Mesenchymal stem cell (in vitro differentiated cells and primary cell): ENCODE measurements at regions not wholly inside any gene's neighbourhood (a gene's known extent, or its start where the extent isn't known, plus 50 kb on each side); places are given as distances from the start of the nearest gene placed in this dataset.
A peak's percentile ranks its signal among the peaks of the same experiment; 100 is the strongest.

Source experiments
- DNase-seq: peaks from one replicate; pipeline ENCODE4 v3.0.0-alpha.2; 2013
- H2AFZ ChIP-seq: one replicate; pipeline ENCODE4 v1.6.1; 2013; ENCODE audit warnings: low read depth, mild to moderate bottlenecking, control low read depth, inconsistent platforms, low read length, moderate library complexity
- H2AK5ac ChIP-seq: 2 replicates; pipeline ENCODE4 v1.6.1; 2013; ENCODE audit warnings: low read length, moderate library complexity, mild to moderate bottlenecking, inconsistent platforms; ENCODE audit not compliant: severe bottlenecking
- H2BK120ac ChIP-seq: one replicate; pipeline ENCODE4 v1.6.1; 2013; ENCODE audit warnings: low read depth, mild to moderate bottlenecking, inconsistent platforms, low read length, moderate library complexity
- H2BK12ac ChIP-seq, 2 experiments: one replicate each; pipeline ENCODE4 v1.6.1; 2013; ENCODE audit warnings: inconsistent platforms in 2 of 2, low read length in 2 of 2, mild to moderate bottlenecking in 2 of 2, moderate library complexity in 2 of 2, control low read depth in 1 of 2
- H2BK15ac ChIP-seq: one replicate; pipeline ENCODE4 v1.6.1; 2013; ENCODE audit warnings: mild to moderate bottlenecking, low read depth, inconsistent platforms; ENCODE audit not compliant: poor library complexity, severe bottlenecking
- H2BK5ac ChIP-seq: 2 replicates; pipeline ENCODE4 v1.6.1; 2013; ENCODE audit warnings: low read depth, mild to moderate bottlenecking, low read length, control low read depth, inconsistent platforms; ENCODE audit not compliant: poor library complexity, severe bottlenecking
- H3K14ac ChIP-seq, 2 experiments: one replicate each; pipeline ENCODE4 v1.6.1; 2013; ENCODE audit warnings: inconsistent platforms in 2 of 2, low read length in 2 of 2, control low read depth in 1 of 2, mild to moderate bottlenecking in 1 of 2, moderate library complexity in 1 of 2
- H3K18ac ChIP-seq, 2 experiments: one replicate each; pipeline ENCODE4 v1.6.1; 2013; ENCODE audit warnings: inconsistent platforms in 2 of 2, low read length in 2 of 2, control low read depth in 1 of 2, low read depth in 1 of 2, mild to moderate bottlenecking in 1 of 2
- H3K23ac ChIP-seq, 2 experiments: one replicate each; pipeline ENCODE4 v1.6.1; 2013; ENCODE audit warnings: inconsistent platforms in 2 of 2, low read length in 2 of 2, mild to moderate bottlenecking in 2 of 2, moderate library complexity in 2 of 2, control low read depth in 1 of 2
- H3K27ac ChIP-seq: 2 replicates; pipeline ENCODE4 v1.5.1; 2013; ENCODE audit warnings: mild to moderate bottlenecking, moderate library complexity, low read length, control low read depth, inconsistent platforms; ENCODE audit not compliant: poor library complexity, severe bottlenecking
- H3K27me3 ChIP-seq, 2 experiments: 2 replicates each; pipeline versions ENCODE4 v1.6.1 to v1.7.0; 2013; ENCODE audit warnings: low read length in 2 of 2, mild to moderate bottlenecking in 2 of 2, moderate library complexity in 2 of 2, control low read depth in 1 of 2, inconsistent platforms in 1 of 2; ENCODE audit not compliant: control insufficient read depth in 1 of 2, insufficient read depth in 1 of 2
- H3K36me3 ChIP-seq, 2 experiments: 2 replicates each; pipeline versions ENCODE4 v1.6.1 to v1.7.0; 2013; ENCODE audit warnings: low read length in 2 of 2, control low read depth in 1 of 2, inconsistent platforms in 1 of 2, low read depth in 1 of 2, mild to moderate bottlenecking in 1 of 2; ENCODE audit not compliant: insufficient read depth in 2 of 2, control insufficient read depth in 1 of 2
- H3K4ac ChIP-seq, 2 experiments: one replicate each; pipeline ENCODE4 v1.6.1; 2013; ENCODE audit warnings: inconsistent platforms in 2 of 2, low read length in 2 of 2, mild to moderate bottlenecking in 2 of 2, moderate library complexity in 2 of 2, control low read depth in 1 of 2, low read depth in 1 of 2
- H3K4me1 ChIP-seq: 2 replicates; pipeline ENCODE4 v1.6.1; 2013; ENCODE audit warnings: low read depth, low read length, control low read depth; ENCODE audit not compliant: control insufficient read depth, insufficient read depth
- H3K4me2 ChIP-seq: 2 replicates; pipeline ENCODE4 v1.6.1; 2013; ENCODE audit warnings: low read length, mild to moderate bottlenecking, inconsistent platforms; ENCODE audit not compliant: poor library complexity, severe bottlenecking
- H3K4me3 ChIP-seq, 2 experiments: 2 replicates each; pipeline versions ENCODE4 v1.5.1 to v1.7.0; 2013; ENCODE audit warnings: low read length in 2 of 2, mild to moderate bottlenecking in 2 of 2, control low read depth in 1 of 2, low read depth in 1 of 2; ENCODE audit not compliant: insufficient read depth in 1 of 2
- H3K79me1 ChIP-seq: replicated peaks from 2 replicates; pipeline ENCODE4 v1.6.1; 2013; ENCODE audit warnings: mild to moderate bottlenecking, control low read depth, low read length, inconsistent platforms; ENCODE audit not compliant: poor library complexity, severe bottlenecking
- H3K9ac ChIP-seq: 2 replicates; pipeline ENCODE4 v1.7.0; 2013; ENCODE audit warnings: mild to moderate bottlenecking, low read length, moderate library complexity
- H3K9me3 ChIP-seq: 2 replicates; pipeline ENCODE4 v1.7.0; 2013; ENCODE audit warnings: mild to moderate bottlenecking, low read length; ENCODE audit not compliant: control insufficient read depth
- H4K8ac ChIP-seq: one replicate; pipeline ENCODE4 v1.6.1; 2013; ENCODE audit warnings: inconsistent platforms, mild to moderate bottlenecking, low read length, moderate library complexity
- H4K91ac ChIP-seq: one replicate; pipeline ENCODE4 v1.6.1; 2013; ENCODE audit warnings: mild to moderate bottlenecking, low read length, inconsistent platforms
- WGBS: methylation state at CpG from one replicate; pipeline ENCODE4 v1.1.7; 2013; ENCODE audit warnings: mixed read lengths; 5-methylcytosine and 5-hydroxymethylcytosine counted together

DNA sequence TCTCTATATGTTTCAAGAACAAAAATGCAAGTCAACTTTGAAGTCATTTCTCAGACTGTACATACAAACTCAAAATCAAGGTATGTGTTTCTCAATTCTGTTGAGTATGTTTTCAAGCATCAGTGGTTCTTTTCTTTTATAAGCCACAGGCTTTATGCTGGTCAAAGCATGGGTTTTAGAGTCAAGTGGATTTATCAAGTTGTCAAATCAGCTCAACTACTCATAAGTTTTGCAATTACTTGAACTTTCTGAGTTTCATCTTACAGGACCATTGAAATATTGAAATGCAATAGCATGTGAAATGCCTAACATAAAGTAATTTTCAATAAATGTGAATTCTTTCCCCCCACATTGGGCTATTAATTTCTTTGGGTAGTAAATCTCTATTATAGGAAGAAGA lies 239.9 kb upstream of the DKK2 start:
- Histone ChIP-seq H2AFZ (no peak overlapping the region), H4K8ac (no peak overlapping the region), H3K18ac (no peak overlapping the region), H2BK5ac (no peak overlapping the region), H2BK12ac (no peak overlapping the region), H3K36me3 (no peaks in the 10 kb centered on the region), H2BK15ac (no peak overlapping the region), H3K9ac (no peak overlapping the region), H3K9me3 (no peaks in the 10 kb centered on the region), H3K23ac (no peak overlapping the region), H3K4ac (no peak overlapping the region), H3K27ac (no peak overlapping the region), H3K4me2 (no peak overlapping the region), H3K4me1 (no peaks in the 10 kb centered on the region), H3K4me3 (no peak overlapping the region), H3K79me1 (no peaks in the 10 kb centered on the region), H2AK5ac (no peak overlapping the region), H4K91ac (no peak overlapping the region), H2BK120ac (no peak overlapping the region), H3K27me3 (no peaks in the 10 kb centered on the region), H3K14ac (no peak overlapping the region)
- no peak for DNase-seq

GRCh38 chr4:107275225-107275624 lies 239.1 kb upstream of the DKK2 start:
- Histone ChIP-seq H3K27ac (no peak overlapping the region), H4K8ac (no peak overlapping the region), H3K4ac (no peak overlapping the region), H2AK5ac (no peak overlapping the region), H2AFZ (no peak overlapping the region), H3K9me3 (no peaks in the 10 kb centered on the region), H3K79me1 (no peaks in the 10 kb centered on the region), H2BK12ac (no peak overlapping the region), H3K18ac (no peak overlapping the region), H2BK120ac (no peak overlapping the region), H3K14ac (no peak overlapping the region), H3K4me1 (peaks cover 2% of the 10 kb centered on the region), H3K36me3 (peaks cover 0 to 3% of the 10 kb centered on the region in 2 experiments), H3K4me2 (no peak overlapping the region), H3K27me3 (no peaks in the 10 kb centered on the region), H2BK5ac (no peak overlapping the region), H2BK15ac (no peak overlapping the region), H4K91ac (no peak overlapping the region), H3K23ac (no peak overlapping the region), H3K9ac (no peak overlapping the region), H3K4me3 (no peak overlapping the region)
- DNase-seq = no peak

DNA sequence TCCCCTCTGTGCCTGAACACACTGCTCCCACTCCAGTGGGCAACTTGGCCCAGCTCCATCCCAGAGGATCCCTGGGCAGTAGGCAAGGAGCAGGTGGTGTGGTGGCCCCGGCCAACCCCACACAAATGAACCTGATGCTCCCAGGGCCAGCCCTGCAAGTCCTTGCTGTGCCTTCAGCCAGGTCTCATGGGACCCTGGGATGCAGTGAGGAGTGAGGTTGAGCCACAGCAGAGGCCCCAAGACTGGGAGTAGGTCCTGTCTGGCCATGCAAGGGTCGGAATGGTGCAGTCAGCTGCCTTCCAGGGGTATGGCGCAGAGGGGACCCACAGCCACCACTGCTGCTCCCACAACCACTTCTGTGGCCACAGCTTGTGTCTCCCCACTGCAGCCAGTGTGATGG lies 234.5 kb upstream of the DKK2 start:
- Histone ChIP-seq H2BK15ac (no peak overlapping the region), H3K27ac (no peak overlapping the region), H3K27me3 (no peaks in the 10 kb centered on the region), H2BK5ac (no peak overlapping the region), H2BK12ac (no peak overlapping the region), H3K9me3 (peaks cover 9% of the 10 kb centered on the region), H3K4me2 (no peak overlapping the region), H3K4me1 (peaks cover 2% of the 10 kb centered on the region), H4K8ac (no peak overlapping the region), H4K91ac (no peak overlapping the region), H3K9ac (no peak overlapping the region), H2AFZ (no peak overlapping the region), H3K79me1 (peaks cover 1% of the 10 kb centered on the region), H2AK5ac (no peak overlapping the region), H3K14ac (peak overlapping the region in 1 of 2 experiments; percentile 16), H3K18ac (no peak overlapping the region), H3K4me3 (no peak overlapping the region), H3K23ac (no peak overlapping the region), H2BK120ac (no peak overlapping the region), H3K4ac (no peak overlapping the region), H3K36me3 (peaks cover 0 to 6% of the 10 kb centered on the region in 2 experiments)
- no peak for DNase-seq
- WGBS = 87% methylated on average over 3 of the region's 3 CpGs

DNA sequence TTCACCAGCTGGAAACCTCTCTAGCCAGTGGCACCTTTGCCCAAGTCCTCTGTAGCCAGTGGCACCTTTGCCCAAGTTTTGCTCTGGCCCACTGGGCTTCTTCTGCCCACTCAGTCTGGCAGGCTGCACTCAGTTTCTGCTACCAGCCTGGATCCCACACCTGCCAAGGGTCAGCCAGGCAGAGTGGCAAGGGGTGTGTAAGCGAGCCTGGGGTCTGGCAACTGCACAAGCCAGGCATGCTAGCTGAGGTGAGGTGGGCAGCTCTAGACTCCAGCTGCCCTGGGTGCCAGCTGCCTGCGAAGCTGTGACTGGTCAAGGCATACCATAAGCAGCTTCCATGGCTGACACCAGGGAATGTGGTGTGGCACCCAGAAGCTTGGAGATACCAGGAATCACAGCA lies 233.1 kb upstream of the DKK2 start:
- Histone ChIP-seq H2BK120ac (no peak overlapping the region), H3K79me1 (peaks cover 1% of the 10 kb centered on the region), H3K4me1 (peaks cover 2% of the 10 kb centered on the region), H3K9me3 (peaks cover 9% of the 10 kb centered on the region), H2AFZ (no peak overlapping the region), H3K4ac (no peak overlapping the region), H2BK15ac (no peak overlapping the region), H3K14ac (no peak overlapping the region), H4K91ac (peak overlapping the region; percentile 34), H3K36me3 (peaks cover 0 to 6% of the 10 kb centered on the region in 2 experiments), H3K4me2 (no peak overlapping the region), H3K27me3 (no peaks in the 10 kb centered on the region), H2AK5ac (peak overlapping the region; percentile 31), H2BK5ac (no peak overlapping the region), H3K23ac (no peak overlapping the region), H3K27ac (no peak overlapping the region), H3K18ac (no peak overlapping the region), H3K9ac (no peak overlapping the region), H3K4me3 (no peak overlapping the region), H2BK12ac (no peak overlapping the region), H4K8ac (peak overlapping the region; percentile 23)
- DNase-seq = no peak
- WGBS = 100% methylated on average over 2 of the region's 2 CpGs
